Caki2 (cell line): ENCODE measurements at regions not wholly inside any gene's neighbourhood (a gene's known extent, or its start where the extent isn't known, plus 50 kb on each side); places are given as distances from the start of the nearest gene placed in this dataset.
A peak's percentile ranks its signal among the peaks of the same experiment; 100 is the strongest.
"Not testable (repeated sequence)": the region's sequence is repeated elsewhere in the genome, so short reads cannot be mapped to it uniquely, and the experiment has no call there.

Experiments used
- DNase-seq: peaks from one replicate; pipeline ENCODE4 v3.0.0-alpha.2; 2015; ENCODE audit warnings: low read depth
- in situ Hi-C: cut with HindIII; loops from 2 replicates; pipeline ENCODE4 v1.10.0; 2016; ENCODE audit warnings: low sequenced_read_pairs, low pct_unique_long_range_greater_than_20kb, mixed read lengths

DNA sequence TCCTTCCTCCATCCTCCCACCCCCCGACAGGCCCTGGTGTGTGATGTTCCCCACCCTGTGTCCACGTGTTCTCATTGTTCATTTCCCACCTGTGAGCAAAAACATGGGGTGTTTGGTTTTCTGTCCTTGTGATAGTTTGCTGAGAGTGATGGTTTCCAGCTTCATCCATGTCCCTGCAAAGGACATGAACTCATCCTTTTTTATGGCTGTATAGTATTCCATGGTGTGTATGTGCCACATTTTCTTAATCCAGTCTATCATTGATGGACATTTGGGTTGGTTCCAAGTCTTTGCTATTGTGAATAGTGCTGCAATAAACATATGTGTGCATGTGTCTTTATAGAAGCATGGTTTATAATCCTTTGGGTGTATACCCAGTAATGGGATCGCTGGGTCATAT, 587.6 kb downstream of the EDEM1 start:
- in situ Hi-C loops, DNase-seq: not testable (repeated sequence)

DNA sequence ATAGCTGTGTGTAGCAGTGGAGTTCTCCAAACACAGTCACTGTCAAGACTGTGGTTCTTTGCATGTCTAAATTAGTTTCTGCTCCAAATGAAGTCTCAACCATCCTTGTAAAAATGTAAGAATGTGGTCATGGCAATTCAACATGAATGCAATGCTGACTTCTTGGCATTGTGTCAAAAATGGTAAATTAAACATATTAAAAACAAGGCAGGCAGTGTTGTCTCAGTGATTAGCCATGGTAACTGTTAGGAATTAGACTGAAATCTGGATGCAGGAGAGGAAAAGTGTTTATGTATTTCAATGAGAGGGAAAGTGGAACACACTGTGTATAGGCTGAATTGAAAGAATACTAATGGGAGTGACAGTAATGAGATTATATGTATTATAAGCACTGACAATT, 597.2 kb downstream of the EDEM1 start:
- no peak for DNase-seq
- in situ Hi-C loops: no loop called here

DNA sequence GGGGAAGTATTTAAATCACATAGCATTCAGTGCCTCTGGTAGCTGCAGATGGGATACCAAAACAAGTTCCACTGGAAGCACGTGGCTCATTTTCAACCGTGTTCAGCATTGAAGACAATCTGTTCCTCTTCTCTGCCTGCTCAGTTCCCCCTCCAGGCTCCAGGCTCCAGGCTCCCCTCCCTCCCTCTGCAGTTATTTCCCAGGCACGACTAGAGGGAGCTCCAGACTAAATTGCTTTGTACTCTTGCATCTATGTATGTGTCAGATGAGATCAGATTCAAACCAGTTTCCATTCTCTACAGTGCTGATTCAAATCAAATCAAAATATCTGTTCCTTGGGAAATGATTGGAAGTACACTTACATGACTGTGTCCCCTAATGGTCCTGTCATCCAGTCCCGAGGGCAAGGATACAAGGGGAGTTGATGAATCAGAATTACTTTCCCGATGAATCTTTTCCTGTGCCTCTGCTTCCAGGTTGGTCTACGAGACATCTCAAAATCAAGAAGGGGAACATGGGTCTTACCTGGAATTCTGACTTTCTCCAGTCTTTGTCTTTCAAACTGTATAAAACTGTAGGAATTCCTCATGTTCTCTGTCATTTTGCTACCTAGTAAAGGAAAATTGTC, 600.5 kb downstream of the EDEM1 start:
- in situ Hi-C loops: no loop called here
- DNase-seq: no peak

DNA sequence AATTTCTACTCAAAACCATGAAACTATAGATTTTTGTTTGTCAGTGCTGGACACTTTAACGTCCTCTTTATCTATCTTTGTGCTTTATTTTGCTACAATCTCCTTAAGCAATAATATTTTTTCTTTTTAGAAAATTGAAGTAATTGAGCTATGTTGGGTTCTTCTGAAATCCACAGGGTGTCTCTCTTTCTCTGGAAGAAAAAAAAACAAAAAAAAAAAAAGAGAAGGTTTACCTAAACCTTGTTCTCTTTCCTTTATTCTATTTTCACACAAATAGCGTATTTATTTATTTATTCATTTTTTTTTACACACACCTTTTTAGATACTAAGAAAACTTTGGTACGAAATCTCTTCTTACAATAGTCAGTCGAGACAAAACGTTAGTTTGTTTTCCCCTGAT, 601.0 kb downstream of the EDEM1 start:
- in situ Hi-C loops: no loop called here
- no peak for DNase-seq

DNA sequence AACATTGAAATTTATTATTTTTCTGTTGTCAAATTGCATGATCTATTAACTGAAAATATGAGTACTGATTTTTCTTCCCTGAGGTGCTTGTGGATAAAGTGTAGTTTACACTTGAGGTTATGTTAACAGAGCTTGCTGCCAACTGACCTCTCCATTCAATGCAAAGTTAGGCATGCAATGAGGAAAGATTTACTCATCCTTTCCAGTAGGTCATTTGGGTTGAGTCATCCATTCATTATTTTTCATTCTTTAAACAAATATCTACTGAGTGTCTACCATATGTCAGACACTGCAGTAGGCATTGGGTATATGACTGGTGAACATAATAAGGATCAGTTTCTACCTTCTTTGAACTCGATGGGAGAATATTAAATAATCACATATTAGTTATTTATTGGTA, 604.1 kb downstream of the EDEM1 start:
- DNase-seq: peak; percentile 19

DNA sequence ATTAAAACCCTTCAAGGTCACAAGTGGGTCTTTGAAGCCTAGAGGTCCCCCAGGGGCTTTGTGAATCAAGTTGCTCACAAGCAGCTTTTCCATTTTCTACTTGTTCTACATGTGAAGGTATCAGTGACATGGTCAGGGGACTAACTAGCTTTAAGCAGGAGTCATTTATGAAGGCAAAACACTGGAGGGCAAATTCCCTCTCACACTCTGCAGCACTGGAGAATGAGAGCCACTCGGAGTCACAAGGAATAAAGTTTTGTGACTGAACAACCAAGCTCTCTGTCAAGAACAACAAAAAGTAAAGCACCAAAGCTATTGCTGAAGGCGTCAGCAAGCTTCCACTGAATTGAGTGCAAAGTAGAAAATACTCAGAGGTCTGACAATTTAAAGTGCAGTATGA, 609.0 kb downstream of the EDEM1 start:
- in situ Hi-C loops: no loop called here
- no peak for DNase-seq

More for the DNA sequence above, 604.1 kb downstream of the EDEM1 start:
- in situ Hi-C loops: no loop called here

DNA sequence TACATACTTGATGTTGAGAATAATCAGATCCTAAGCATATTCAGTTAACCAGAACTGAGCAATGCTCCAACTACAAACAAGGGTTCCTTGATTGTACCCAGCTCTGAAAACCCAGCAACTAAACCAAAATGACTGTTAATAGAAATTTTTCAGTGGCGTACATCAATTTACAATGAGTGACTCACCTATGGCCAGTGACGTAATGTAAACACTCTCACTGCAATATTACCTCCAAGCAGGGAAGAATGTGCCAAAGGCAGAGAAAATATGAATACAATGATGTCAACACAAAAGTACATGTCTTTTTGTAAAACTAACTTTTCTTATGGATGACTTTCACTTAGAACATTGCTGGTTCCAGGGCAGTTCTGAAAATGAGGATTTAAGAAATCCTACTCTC, 611.3 kb downstream of the EDEM1 start:
- DNase-seq: peak; percentile 2

DNA sequence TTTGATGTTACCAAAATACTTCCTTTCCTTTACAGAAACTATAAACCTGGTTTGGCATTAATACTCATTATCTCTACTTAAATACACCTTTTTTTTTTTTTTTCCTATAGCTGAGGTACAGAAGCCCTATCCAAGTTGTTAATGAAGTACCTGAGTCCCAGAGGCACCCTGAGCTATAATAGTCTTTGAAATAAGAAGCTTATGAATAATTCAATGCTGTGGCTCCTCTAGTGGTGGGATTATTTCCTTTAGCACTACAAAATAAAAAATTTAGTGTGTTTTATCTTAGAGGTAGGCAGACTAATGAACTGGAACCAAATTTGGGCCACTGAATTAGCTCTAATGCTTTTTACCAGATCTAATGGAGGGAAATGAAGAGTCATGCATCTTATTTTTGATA, 611.9 kb downstream of the EDEM1 start:
- DNase-seq: no peak
- in situ Hi-C loops: no loop called here

More for the DNA sequence above, 611.3 kb downstream of the EDEM1 start:
- in situ Hi-C loops: no loop called here

DNA sequence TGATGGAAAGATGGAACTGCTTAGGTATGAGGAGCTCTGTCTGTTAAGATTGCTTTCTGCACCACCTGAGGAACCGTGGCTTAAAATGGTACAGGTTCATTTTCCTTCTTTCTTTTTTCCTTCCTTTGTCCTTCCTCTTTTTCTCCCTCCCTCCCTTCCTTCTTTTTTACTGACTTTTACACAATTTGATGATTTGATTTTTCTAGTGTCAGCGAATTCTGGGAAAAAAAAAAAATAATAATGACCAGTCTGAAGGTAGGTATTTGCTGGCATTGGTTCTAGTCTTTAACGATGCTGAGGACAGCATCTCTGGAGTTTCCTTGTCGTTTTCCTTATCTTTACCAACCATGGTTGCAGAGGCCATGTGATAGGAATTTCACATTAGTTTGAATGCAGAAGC, 613.5 kb downstream of the EDEM1 start:
- DNase-seq: no peak
- in situ Hi-C loops: no loop called here

DNA sequence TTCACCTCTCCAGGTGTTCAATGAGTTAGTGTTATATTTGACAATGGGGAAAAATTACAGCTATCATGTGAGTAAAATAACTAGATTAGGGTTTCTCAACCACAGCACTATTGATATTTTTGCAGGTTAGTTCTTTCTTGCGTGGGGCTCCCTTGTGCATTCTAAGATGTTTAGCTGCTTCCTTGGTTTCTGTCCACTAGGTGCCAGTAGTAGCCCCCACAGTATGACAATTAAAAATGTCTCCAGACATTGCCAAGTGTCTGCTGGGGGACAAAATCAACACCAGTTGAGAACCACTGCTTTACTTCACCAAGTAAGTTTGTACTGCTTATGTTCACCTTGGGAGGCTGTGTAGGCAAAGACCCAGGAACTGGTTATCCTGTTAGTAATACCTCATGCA, 618.7 kb downstream of the EDEM1 start:
- in situ Hi-C loops: no loop called here
- DNase-seq: no peak

DNA sequence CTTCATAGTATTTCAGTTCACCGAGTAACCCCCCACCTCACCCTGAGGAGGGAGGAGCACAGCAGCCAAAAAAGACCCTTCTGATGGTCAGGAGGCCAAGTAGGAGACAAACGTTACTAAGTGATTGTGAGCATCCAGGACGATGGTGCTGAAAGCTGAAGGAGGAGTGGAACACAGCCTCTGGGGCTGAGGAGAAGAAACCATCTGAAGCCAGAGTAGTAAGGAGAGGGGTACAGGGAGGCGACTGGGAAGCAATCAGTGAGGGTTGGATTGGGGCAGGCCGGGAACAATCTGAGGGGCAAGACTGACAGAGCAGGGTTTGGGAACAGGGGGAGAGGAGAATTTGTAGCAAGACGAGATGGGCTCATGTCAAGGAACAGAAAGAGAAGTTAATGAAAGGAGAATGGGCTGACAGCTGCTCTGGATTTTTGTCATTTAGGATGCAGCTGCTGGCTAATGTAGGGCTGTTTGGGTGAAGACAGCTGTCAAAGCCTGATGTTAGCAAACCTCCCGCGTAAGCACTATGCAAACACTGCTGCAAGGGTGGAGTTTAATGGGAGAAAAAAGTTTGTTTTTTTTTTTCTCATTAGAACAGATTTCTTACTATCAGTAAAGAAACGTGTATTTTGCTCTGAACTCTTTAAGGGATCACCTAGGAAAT, 622.2 kb downstream of the EDEM1 start:
- in situ Hi-C loops: no loop called here

DNA sequence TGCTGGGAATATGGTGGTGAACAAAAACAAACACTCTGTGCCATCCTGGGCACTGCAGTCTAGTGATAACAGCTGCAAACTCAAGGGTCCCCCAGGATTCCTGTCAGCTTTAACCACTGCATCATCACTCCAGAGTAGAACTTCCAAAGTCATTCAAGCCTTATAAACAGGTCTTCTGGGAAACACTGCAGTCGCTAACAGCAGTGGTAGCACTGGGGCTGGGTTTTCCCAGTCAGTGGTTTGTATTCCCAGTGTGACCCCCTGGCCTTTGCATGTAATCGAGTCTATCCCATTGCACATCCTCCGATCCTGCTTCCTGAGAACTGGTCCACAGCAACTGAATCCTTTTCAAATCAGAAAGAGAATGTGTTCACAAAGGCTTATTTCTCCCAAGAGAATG, 623.5 kb downstream of the EDEM1 start:
- in situ Hi-C loops: no loop called here
- no peak for DNase-seq

More for the DNA sequence above, 622.2 kb downstream of the EDEM1 start:
- DNase-seq: no peak

DNA sequence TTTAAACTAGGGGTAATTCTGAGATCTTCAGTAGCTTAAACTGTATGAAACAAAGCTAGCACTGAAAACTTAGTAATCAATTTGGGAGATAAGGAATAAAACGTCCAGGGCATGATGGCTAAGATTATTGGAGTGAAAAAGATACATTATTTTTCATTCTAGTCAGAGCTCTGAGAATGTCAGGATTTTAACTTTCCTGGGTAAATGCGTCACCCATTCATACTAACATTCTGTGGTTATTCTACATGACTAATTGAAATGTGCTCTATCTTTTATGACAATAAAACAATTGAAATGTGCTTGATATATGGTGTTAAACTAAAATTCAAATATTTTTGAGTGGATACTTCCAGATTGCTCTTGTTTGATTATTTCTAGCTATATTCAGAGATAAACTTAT, 626.0 kb downstream of the EDEM1 start:
- no peak for DNase-seq
- in situ Hi-C loops: no loop called here

DNA sequence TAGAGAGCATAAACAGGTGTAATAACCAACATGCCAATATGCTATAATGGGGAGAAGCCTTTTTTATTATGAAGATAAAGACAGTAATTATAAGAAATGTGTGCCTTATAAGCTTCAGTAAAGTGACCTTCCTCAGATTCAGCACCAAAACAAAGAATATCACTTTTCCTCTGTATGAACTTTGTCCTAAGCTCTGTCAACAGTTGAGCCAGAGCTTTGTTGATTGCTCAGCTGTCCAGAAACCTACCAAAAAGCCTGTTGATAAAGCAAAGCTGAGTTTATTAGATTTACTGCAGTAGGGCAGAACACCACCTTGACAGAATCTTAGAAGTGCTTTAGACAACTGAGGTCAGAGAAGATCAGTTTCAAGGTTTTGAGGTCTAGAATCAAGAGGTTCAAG, 635.3 kb downstream of the EDEM1 start:
- no peak for DNase-seq

DNA sequence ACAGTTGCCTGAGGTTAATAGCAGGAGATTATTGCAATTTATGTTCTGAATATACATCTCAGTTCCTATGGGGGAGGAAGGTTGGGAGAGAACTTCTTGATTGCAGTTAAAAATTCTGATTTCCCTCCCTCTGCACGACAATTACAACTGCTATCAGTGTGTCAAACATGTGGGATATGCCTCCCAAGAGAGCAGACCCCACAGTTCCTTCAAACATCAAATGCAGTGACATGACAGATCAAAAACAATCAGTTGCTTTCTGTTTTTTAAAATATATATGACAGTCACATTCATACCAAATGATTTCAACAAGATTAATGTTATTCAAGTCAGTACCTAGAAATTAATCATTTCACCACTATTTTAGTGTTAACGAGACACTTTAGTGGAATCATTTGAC, 639.0 kb downstream of the EDEM1 start:
- in situ Hi-C loops: no loop called here
- no peak for DNase-seq

More for the DNA sequence above, 635.3 kb downstream of the EDEM1 start:
- in situ Hi-C loops: no loop called here

DNA sequence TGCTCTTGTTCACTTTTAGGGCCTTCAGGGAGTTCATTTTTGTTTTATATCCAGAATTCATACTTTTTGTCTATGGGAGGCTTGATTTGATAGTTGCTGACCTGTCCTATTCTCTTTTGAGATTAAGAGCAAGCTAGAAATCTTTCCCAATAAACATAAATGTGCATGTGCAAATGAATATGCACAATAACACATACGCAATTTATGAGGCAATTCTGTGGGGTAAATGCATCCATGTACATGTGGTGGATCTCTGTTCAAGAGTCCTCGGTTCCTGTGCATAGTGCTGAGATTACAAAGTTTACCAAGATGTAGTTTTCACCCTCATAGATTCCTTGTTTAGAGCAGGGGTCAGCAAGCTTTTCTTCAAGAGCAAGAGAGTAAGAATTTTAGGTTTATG, 640.7 kb downstream of the EDEM1 start:
- in situ Hi-C loops: no loop called here
- DNase-seq: no peak

DNA sequence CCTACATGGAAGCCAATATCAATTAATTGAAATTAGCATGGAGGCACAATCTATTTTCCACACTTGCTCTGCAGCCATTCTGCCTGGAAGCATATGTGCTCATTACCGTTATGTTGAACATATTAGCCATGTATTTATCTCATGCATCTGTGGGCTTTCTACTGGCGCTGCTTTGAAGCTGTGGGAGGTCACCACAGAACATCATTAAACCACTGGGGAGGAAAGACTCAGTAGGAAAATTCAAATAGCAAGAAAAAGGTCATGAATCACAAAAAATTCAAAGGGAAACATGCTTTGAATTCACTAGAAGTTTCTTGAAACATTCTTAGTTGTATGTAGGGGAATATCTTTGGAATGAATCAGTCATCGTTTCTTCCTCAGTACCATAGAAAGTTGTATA, 652.5 kb downstream of the EDEM1 start:
- no peak for DNase-seq
- in situ Hi-C loops: no loop called here

DNA sequence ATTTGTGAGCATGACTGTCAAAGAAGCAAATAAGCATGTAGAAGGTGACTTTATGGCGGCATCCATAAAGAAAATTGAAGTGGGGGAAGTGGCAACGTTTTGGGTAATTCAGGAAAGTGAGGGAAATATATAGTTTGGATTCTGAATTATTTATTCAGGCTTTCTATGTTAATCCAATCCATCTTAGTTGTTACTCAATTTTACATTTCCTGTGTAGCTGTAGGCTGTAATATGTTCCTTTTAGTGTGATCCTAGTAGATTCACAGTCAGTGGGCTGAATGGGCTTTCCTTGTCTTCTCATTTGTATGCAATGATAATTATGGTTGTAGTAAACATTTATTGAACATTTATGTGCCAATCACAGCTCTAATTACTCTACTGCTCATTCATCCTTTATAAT, 654.1 kb downstream of the EDEM1 start:
- in situ Hi-C loops: no loop called here

DNA sequence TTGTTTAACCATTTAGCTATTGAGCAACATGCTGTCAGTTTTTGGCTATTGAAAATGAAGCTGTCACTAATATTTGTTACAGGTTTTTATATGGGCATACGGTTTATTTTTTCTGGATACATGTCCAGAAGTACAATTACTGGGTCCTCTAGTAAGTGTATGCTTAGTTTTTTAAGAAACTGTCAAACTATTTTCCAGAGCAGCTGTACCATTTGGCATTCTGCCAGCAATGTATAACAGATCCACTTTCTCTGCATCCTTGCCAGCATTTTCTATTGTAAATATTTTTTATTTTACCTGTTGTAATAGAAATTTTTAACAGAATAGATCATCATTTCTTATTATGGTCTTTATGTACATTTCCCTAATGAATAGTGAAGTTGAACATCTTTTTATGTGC, 658.8 kb downstream of the EDEM1 start:
- in situ Hi-C loops: no loop called here
- DNase-seq: no peak

More for the DNA sequence above, 654.1 kb downstream of the EDEM1 start:
- no peak for DNase-seq

DNA sequence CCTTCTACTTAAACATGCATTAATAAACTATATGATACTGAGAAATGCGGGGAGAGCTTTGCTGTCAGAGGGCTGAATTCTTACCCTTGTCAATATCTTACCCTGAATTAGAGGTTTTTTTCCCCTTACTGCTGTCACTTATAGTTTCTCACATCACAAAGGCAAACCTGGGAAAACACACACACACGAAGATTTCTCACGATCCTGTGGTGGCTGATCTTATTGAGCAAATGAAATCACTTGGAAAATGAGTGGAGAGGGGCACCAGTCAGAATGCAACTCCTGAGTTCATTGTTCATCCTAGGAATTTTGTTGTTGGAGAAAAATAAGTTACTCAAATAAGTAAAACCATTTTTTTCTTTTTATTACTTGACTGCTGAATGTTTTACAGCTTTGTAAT, 673.6 kb downstream of the EDEM1 start:
- DNase-seq: no peak
- in situ Hi-C loops: no loop called here
